OCI-LY7 (cell line): ENCODE measurements at regions not wholly inside any gene's neighbourhood (a gene's known extent, or its start where the extent isn't known, plus 50 kb on each side); places are given as distances from the start of the nearest gene placed in this dataset.

Experiments used
- EZH2phosphoT487 ChIP-seq: fragments of 200-600 bp; sonication (generic); IDR thresholded peaks from 2 replicates; pipeline ENCODE4 v1.6.1; 2018; ENCODE audit warnings: low read depth, borderline replicate concordance, mild to moderate bottlenecking, mixed run types, antibody characterized with exemption, low read length, moderate library complexity, mixed read lengths
- TF ChIP-seq, protein P1 (sequence below): fragments of 200-600 bp; sonication (generic); conservative IDR thresholded peaks from 2 replicates; pipeline ENCODE4 v1.5.1; 2014; ENCODE audit warnings: mild to moderate bottlenecking, antibody characterized with exemption, low read length, moderate library complexity, mixed read lengths

DNA sequence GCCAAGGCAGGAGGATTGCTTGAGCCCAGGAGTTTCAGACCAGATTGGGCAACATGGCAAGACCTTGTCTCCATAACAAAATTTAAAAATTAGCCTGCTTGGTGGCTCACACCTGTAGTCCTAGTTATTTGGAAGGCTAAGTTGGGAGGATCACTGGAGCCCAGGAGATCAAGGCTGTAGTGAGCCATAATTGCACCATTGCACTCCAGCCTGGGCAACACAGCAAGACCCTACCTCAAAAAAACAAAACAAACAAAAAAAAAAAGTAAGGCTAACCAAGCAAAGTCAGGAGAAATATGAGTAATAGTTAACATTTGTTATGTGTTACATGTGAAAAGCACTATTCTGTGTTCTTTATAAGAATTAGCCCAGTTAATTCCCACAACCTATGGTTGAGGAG is 74.7 kb downstream of the FOXB2 start:
- TF ChIP-seq, protein P1, sequence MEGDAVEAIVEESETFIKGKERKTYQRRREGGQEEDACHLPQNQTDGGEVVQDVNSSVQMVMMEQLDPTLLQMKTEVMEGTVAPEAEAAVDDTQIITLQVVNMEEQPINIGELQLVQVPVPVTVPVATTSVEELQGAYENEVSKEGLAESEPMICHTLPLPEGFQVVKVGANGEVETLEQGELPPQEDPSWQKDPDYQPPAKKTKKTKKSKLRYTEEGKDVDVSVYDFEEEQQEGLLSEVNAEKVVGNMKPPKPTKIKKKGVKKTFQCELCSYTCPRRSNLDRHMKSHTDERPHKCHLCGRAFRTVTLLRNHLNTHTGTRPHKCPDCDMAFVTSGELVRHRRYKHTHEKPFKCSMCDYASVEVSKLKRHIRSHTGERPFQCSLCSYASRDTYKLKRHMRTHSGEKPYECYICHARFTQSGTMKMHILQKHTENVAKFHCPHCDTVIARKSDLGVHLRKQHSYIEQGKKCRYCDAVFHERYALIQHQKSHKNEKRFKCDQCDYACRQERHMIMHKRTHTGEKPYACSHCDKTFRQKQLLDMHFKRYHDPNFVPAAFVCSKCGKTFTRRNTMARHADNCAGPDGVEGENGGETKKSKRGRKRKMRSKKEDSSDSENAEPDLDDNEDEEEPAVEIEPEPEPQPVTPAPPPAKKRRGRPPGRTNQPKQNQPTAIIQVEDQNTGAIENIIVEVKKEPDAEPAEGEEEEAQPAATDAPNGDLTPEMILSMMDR, result no peak
- no peak for TF ChIP-seq EZH2phosphoT487
